Erythroblast (primary cell): ENCODE measurements at regions not wholly inside any gene's neighbourhood (a gene's known extent, or its start where the extent isn't known, plus 50 kb on each side); places are given as distances from the start of the nearest gene placed in this dataset.

Source experiments
- GATA1 ChIP-seq: IDR thresholded peaks from 2 replicates; pipeline ENCODE4 v1.6.1; 2011; ENCODE audit warnings: low read depth, mild to moderate bottlenecking, control low read depth, low read length, moderate library complexity
- POLR2A ChIP-seq: IDR thresholded peaks from 2 replicates; pipeline ENCODE4 v1.6.1; 2011; ENCODE audit warnings: mild to moderate bottlenecking, low read length

- TF ChIP-seq POLR2A: no peak
- TF ChIP-seq GATA1: no peak
Measured at GRCh38 chr5:96110300-96110699, 148.6 kb upstream of the ELL2 start.
